CD14-positive monocyte (primary cell): ENCODE measurements at regions not wholly inside any gene's neighbourhood (a gene's known extent, or its start where the extent isn't known, plus 50 kb on each side); places are given as distances from the start of the nearest gene placed in this dataset.

Experiments
- DNase-seq, 3 donors: peaks; one replicate each; pipeline ENCODE4 v3.0.0-alpha.2; 2011 to 2022
- H2AFZ ChIP-seq: 2 replicates; pipeline ENCODE4 v1.6.0; 2012; ENCODE audit warnings: mild to moderate bottlenecking, low read depth, low read length, inconsistent platforms; ENCODE audit not compliant: insufficient read depth, poor library complexity, severe bottlenecking
- H3K27ac ChIP-seq, 2 donors: 1 replicate in 1 of 2; 2 replicates in 1 of 2; pipeline ENCODE4 v1.5.1; 2012 to 2013; ENCODE audit warnings: low read length in 2 of 2, control low read depth in 1 of 2, inconsistent platforms in 1 of 2, low read depth in 1 of 2, mild to moderate bottlenecking in 1 of 2
- H3K27me3 ChIP-seq, 2 donors: one replicate each; pipeline versions ENCODE4 v1.6.0 to v1.6.1; 2011 to 2013; ENCODE audit warnings: low read length in 2 of 2; ENCODE audit not compliant: control insufficient read depth in 2 of 2, insufficient read depth in 2 of 2
- H3K36me3 ChIP-seq, 2 donors: replicated peaks in 1 of 2; 1 replicate in 1 of 2; 2 replicates in 1 of 2; pipeline versions ENCODE4 v1.5.1 to v1.6.1; 2012 to 2013; ENCODE audit warnings: low read length in 2 of 2, control low read depth in 1 of 2, inconsistent platforms in 1 of 2, mild to moderate bottlenecking in 1 of 2; ENCODE audit not compliant: insufficient read depth in 2 of 2, control insufficient read depth in 1 of 2
- H3K4me1 ChIP-seq, 2 donors: 1 replicate in 1 of 2; 2 replicates in 1 of 2; pipeline versions ENCODE4 v1.5.1 to v1.6.1; 2012 to 2013; ENCODE audit warnings: low read length in 2 of 2, control low read depth in 1 of 2, inconsistent platforms in 1 of 2, mild to moderate bottlenecking in 1 of 2, moderate library complexity in 1 of 2; ENCODE audit not compliant: insufficient read depth in 2 of 2, control insufficient read depth in 1 of 2
- H3K4me2 ChIP-seq: replicated peaks from 2 replicates; pipeline ENCODE3; 2012; ENCODE audit warnings: low read length, moderate library complexity, mild to moderate bottlenecking; ENCODE audit not compliant: poor library complexity, severe bottlenecking; ENCODE audit errors: extremely low read depth
- H3K4me3 ChIP-seq, 3 experiments: fragments of 200-600 bp in 1 of 3; sonication (generic) in 1 of 3; replicated peaks in 1 of 3; 1 replicate in 2 of 3; 2 replicates in 1 of 3; pipeline ENCODE4 v1.5.1; 2011 to 2013; ENCODE audit warnings: low read length in 3 of 3, mild to moderate bottlenecking in 3 of 3, control low read depth in 2 of 3, low read depth in 2 of 3, inconsistent platforms in 1 of 3, moderate library complexity in 1 of 3
- H3K79me2 ChIP-seq: 2 replicates; pipeline ENCODE4 v1.6.0; 2012; ENCODE audit warnings: mild to moderate bottlenecking, control low read depth, inconsistent platforms, low read length, moderate library complexity; ENCODE audit not compliant: insufficient read depth
- H3K9ac ChIP-seq: 2 replicates; pipeline ENCODE4 v1.6.0; 2017; ENCODE audit warnings: low read length, mild to moderate bottlenecking; ENCODE audit not compliant: insufficient read depth, poor library complexity, severe bottlenecking
- H3K9me3 ChIP-seq, 2 donors: replicated peaks in 1 of 2; 1 replicate in 1 of 2; 2 replicates in 1 of 2; pipeline versions ENCODE4 v1.5.1 to v1.6.1; 2012 to 2013; ENCODE audit warnings: low read length in 2 of 2, control low read depth in 1 of 2; ENCODE audit not compliant: control insufficient read depth in 1 of 2, insufficient read depth in 1 of 2
- H4K20me1 ChIP-seq: 2 replicates; pipeline ENCODE4 v1.6.0; 2012; ENCODE audit warnings: mild to moderate bottlenecking, low read length, control low read depth, moderate library complexity; ENCODE audit not compliant: insufficient read depth
- H3K27ac Mint-ChIP-seq, 7 donors: one replicate each; pipeline ENCODE4 v1.8.0; 2020; ENCODE audit warnings: mild to moderate bottlenecking in 7 of 7, mixed read lengths in 7 of 7, moderate library complexity in 6 of 7, inconsistent platforms in 2 of 7
- H3K27me3 Mint-ChIP-seq, 3 donors: one replicate each; pipeline ENCODE4 v1.8.0; 2021 to 2022; ENCODE audit warnings: low read depth in 3 of 3, mild to moderate bottlenecking in 3 of 3, mixed read lengths in 3 of 3, moderate library complexity in 3 of 3, inconsistent platforms in 1 of 3
- H3K36me3 Mint-ChIP-seq, 2 donors: one replicate each; pipeline ENCODE4 v1.8.0; 2020; ENCODE audit warnings: mixed read lengths in 2 of 2, inconsistent platforms in 1 of 2, mild to moderate bottlenecking in 1 of 2
- H3K4me1 Mint-ChIP-seq: one replicate; pipeline ENCODE4 v1.8.0; 2020; ENCODE audit warnings: mild to moderate bottlenecking, mixed read lengths
- H3K4me3 Mint-ChIP-seq, 2 donors: one replicate each; pipeline ENCODE4 v1.8.0; 2020; ENCODE audit warnings: mild to moderate bottlenecking in 2 of 2, mixed read lengths in 2 of 2, moderate library complexity in 1 of 2
- H3K9me3 Mint-ChIP-seq, 7 donors: one replicate each; pipeline ENCODE4 v1.8.0; 2020 to 2022; ENCODE audit warnings: mixed read lengths in 7 of 7, mild to moderate bottlenecking in 6 of 7, moderate library complexity in 6 of 7, inconsistent platforms in 2 of 7
- CTCF ChIP-seq: fragments of 200-600 bp; IDR thresholded peaks from one replicate; pipeline ENCODE4 v1.8.0; 2022; ENCODE audit warnings: antibody characterized with exemption, mild to moderate bottlenecking
- WGBS: methylation state at CpG from one replicate; pipeline ENCODE4 v1.1.5; 2013; ENCODE audit warnings: missing lambda C conversion rate; ENCODE audit not compliant: insufficient coverage; 5-methylcytosine and 5-hydroxymethylcytosine counted together
- intact Hi-C, 2 donors: fragments of 100-400 bp; cut with micrococcal nuclease; formaldehyde crosslinking; loops; one replicate each; pipeline versions ENCODE4 v1.15.0 to v1.15.1; 2023

GRCh38 chr21:23837564-23837963 is 1769.7 kb downstream of the MRPL39 start:
- no peaks in the 10 kb centered on the region for H3K4me1 ChIP-seq
- H3K9ac ChIP-seq = no peak overlapping the region
- intact Hi-C loops = no loop called here
- no peaks in the 10 kb centered on the region for H3K36me3 ChIP-seq
- H3K9me3 ChIP-seq = peaks cover 17 to 19% of the 10 kb centered on the region in 2 donors
- no peaks in the 10 kb centered on the region for H3K27me3 Mint-ChIP-seq
- peaks cover 7 to 26% (median 15%) of the 10 kb centered on the region in 7 donors for H3K9me3 Mint-ChIP-seq
- H3K4me3 Mint-ChIP-seq = no peak overlapping the region
- no peak for TF ChIP-seq CTCF
- H3K4me3 ChIP-seq = no peak overlapping the region
- H3K4me1 Mint-ChIP-seq = no peaks in the 10 kb centered on the region
- DNase-seq = no peak
- no peak overlapping the region for H3K4me2 ChIP-seq
- H3K27ac ChIP-seq = no peak overlapping the region
- H3K36me3 Mint-ChIP-seq = no peaks in the 10 kb centered on the region
- no peak overlapping the region for H2AFZ ChIP-seq
- no CpG with 5 or more reads among the region's 3 CpGs for WGBS
- no peak overlapping the region for H3K27ac Mint-ChIP-seq
- H3K79me2 ChIP-seq = no peaks in the 10 kb centered on the region
- H3K27me3 ChIP-seq = no peaks in the 10 kb centered on the region
- H4K20me1 ChIP-seq = no peaks in the 10 kb centered on the region

- H3K4me3 ChIP-seq = no peak overlapping the region
- TF ChIP-seq CTCF = no peak
- no peaks in the 10 kb centered on the region for H3K27me3 ChIP-seq
- peaks cover 0 to 4% (median 0%) of the 10 kb centered on the region in 3 donors for H3K27me3 Mint-ChIP-seq
- no peak overlapping the region for H3K27ac Mint-ChIP-seq
- H2AFZ ChIP-seq = no peak overlapping the region
- no peaks in the 10 kb centered on the region for H3K36me3 Mint-ChIP-seq
- DNase-seq = no peak
- intact Hi-C loops = no loop called here
- H3K4me3 Mint-ChIP-seq = no peak overlapping the region
- H3K36me3 ChIP-seq = no peaks in the 10 kb centered on the region
- H3K4me1 Mint-ChIP-seq = no peaks in the 10 kb centered on the region
- peaks cover 2 to 13% (median 8%) of the 10 kb centered on the region in 7 donors for H3K9me3 Mint-ChIP-seq
- no peak overlapping the region for H3K9ac ChIP-seq
- no peak overlapping the region for H3K4me2 ChIP-seq
- no peaks in the 10 kb centered on the region for H3K4me1 ChIP-seq
- no peaks in the 10 kb centered on the region for H3K9me3 ChIP-seq
- no peaks in the 10 kb centered on the region for H3K79me2 ChIP-seq
- H3K27ac ChIP-seq = no peak overlapping the region
- no peaks in the 10 kb centered on the region for H4K20me1 ChIP-seq
- no CpG with 5 or more reads among the region's 3 CpGs for WGBS
Measured at GRCh38 chr21:23822760-23823159, 1784.5 kb downstream of the MRPL39 start.
